GM19023 (cell line): ENCODE measurements at regions not wholly inside any gene's neighbourhood (a gene's known extent, or its start where the extent isn't known, plus 50 kb on each side); places are given as distances from the start of the nearest gene placed in this dataset.
"Not testable (repeated sequence)": the region's sequence is repeated elsewhere in the genome, so short reads cannot be mapped to it uniquely, and the experiment has no call there.

ENCODE experiments used
- ATAC-seq: cut with Tn5 transposase; IDR thresholded peaks from one replicate; pipeline ENCODE4 v1.9.1; 2021; ENCODE audit warnings: mild to moderate bottlenecking, moderate library complexity; ENCODE audit not compliant: unreplicated experiment

- peak; percentile 74 for ATAC-seq
These were observed 173.8 kb downstream of the TMEM26 start for GRCh38 chr10:61279400-61279799.

- no peak for ATAC-seq
These were observed 174.6 kb downstream of the TMEM26 start for GRCh38 chr10:61278556-61278955.

GRCh38 chr10:61272781-61273180 lies 180.4 kb downstream of the TMEM26 start:
- ATAC-seq: no peak

GRCh38 chr10:61271127-61271780 lies 181.9 kb downstream of the TMEM26 start:
- ATAC-seq: no peak

GRCh38 chr10:61263518-61263917 lies 189.7 kb downstream of the TMEM26 start:
- ATAC-seq: no peak

GRCh38 chr10:61262486-61263261 lies 190.5 kb downstream of the TMEM26 start:
- ATAC-seq: no peak

GRCh38 chr10:61257956-61258496 lies 195.2 kb downstream of the TMEM26 start:
- ATAC-seq: no peak

GRCh38 chr10:61257136-61257535 lies 196.0 kb downstream of the TMEM26 start:
- no peak for ATAC-seq

- ATAC-seq: not testable (repeated sequence)
These were observed 200.9 kb downstream of the TMEM26 start for GRCh38 chr10:61252326-61252725.

- no peak for ATAC-seq
These were observed 202.1 kb downstream of the TMEM26 start for GRCh38 chr10:61251089-61251488.

GRCh38 chr10:61250131-61250530 lies 203.1 kb downstream of the TMEM26 start:
- ATAC-seq: no peak

- no peak for ATAC-seq
These were observed 205.2 kb downstream of the TMEM26 start for GRCh38 chr10:61248013-61248412.

GRCh38 chr10:61244261-61244775 lies 208.9 kb downstream of the TMEM26 start:
- ATAC-seq: no peak

GRCh38 chr10:61232780-61233179 lies 220.4 kb downstream of the TMEM26 start:
- ATAC-seq: no peak

- ATAC-seq: no peak
These were observed 227.2 kb downstream of the TMEM26 start for GRCh38 chr10:61225939-61226338.

GRCh38 chr10:61223576-61223975 lies 229.6 kb downstream of the TMEM26 start:
- no peak for ATAC-seq

GRCh38 chr10:61219696-61220095 lies 233.5 kb downstream of the TMEM26 start:
- no peak for ATAC-seq

- ATAC-seq: no peak
These were observed 235.2 kb downstream of the TMEM26 start for GRCh38 chr10:61217851-61218565.

GRCh38 chr10:61215246-61215645 lies 237.9 kb downstream of the TMEM26 start:
- ATAC-seq: no peak

- no peak for ATAC-seq
These were observed 241.7 kb downstream of the TMEM26 start for GRCh38 chr10:61211468-61211867.

- ATAC-seq: no peak
These were observed 253.1 kb upstream of the RHOBTB1 start for GRCh38 chr10:61197057-61197456.
